OCI-LY7 (cell line): ENCODE measurements at regions not wholly inside any gene's neighbourhood (a gene's known extent, or its start where the extent isn't known, plus 50 kb on each side); places are given as distances from the start of the nearest gene placed in this dataset.

ENCODE experiments used
- CTCF ChIP-seq: fragments of 200-600 bp; sonication (generic); conservative IDR thresholded peaks from 2 replicates; pipeline ENCODE4 v1.5.1; 2014; ENCODE audit warnings: mild to moderate bottlenecking, antibody characterized with exemption, low read length, moderate library complexity, mixed read lengths
- EZH2phosphoT487 ChIP-seq: fragments of 200-600 bp; sonication (generic); IDR thresholded peaks from 2 replicates; pipeline ENCODE4 v1.6.1; 2018; ENCODE audit warnings: low read depth, borderline replicate concordance, mild to moderate bottlenecking, mixed run types, antibody characterized with exemption, low read length, moderate library complexity, mixed read lengths

GRCh38 chr10:128747582-128748346 is 621.5 kb upstream of the MKI67 start:
- TF ChIP-seq CTCF, result no peak
- TF ChIP-seq EZH2phosphoT487, result no peak
